ENCODE measurements at regions not wholly inside any gene's neighbourhood (a gene's known extent, or its start where the extent isn't known, plus 50 kb on each side); places are given as distances from the start of the nearest gene placed in this dataset.
"Not testable (repeated sequence)": the region's sequence is repeated elsewhere in the genome, so short reads cannot be mapped to it uniquely, and the experiment has no call there.

- POLR2A ChIA-PET: no interaction called here
- no peak for TF ChIP-seq CTCF (IDR thresholded peaks at IDR 0.05; ENCODE audit: control extremely low read depth, extremely low read depth, low read depth, missing control alignments)
- DNase-seq (ENCODE audit: extremely low spot score): no peak
- CTCF ChIA-PET: no interaction called here
Observed at GRCh38 chr2:8333177-8333831, 348.6 kb upstream of the ID2 start.

DNA sequence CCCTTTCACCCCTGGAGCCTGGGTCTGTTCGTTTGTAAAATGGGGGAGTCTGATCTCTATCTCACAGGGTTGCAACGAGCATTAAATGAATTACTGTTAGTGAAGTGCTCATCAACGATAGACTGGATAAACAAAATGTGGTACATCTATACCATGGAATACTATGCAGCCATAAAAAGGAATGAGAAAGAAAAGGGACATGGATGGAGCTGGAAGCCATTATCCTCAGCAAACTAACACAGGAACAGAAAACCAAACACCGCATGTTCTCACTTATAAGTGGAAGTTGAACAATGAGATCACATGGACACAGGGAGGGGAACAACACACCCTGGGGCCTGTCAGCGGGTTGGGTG lies 348.0 kb upstream of the ID2 start:
- POLR2A ChIA-PET; CTCF ChIA-PET; DNase-seq (ENCODE audit: extremely low spot score): not testable (repeated sequence)

GRCh38 chr2:8334866-8335325 lies 347.0 kb upstream of the ID2 start:
- CTCF ChIA-PET: interaction anchor here (1.0 kb wide), 1 partner anchor 10 kb away, joined by 4 read pairs; no protein-coding TSS in a partner anchor
- TF ChIP-seq CTCF (IDR thresholded peaks at IDR 0.05; ENCODE audit: control extremely low read depth, extremely low read depth, low read depth, missing control alignments): no peak
- no peak for DNase-seq (ENCODE audit: extremely low spot score)
- POLR2A ChIA-PET: no interaction called here

- POLR2A ChIA-PET: no interaction called here
- no peak for DNase-seq (ENCODE audit: extremely low spot score)
- no peak for TF ChIP-seq CTCF (IDR thresholded peaks at IDR 0.05; ENCODE audit: control extremely low read depth, extremely low read depth, low read depth, missing control alignments)
- CTCF ChIA-PET: no interaction called here
Observed at GRCh38 chr2:8335801-8336200, 346.1 kb upstream of the ID2 start.

DNA sequence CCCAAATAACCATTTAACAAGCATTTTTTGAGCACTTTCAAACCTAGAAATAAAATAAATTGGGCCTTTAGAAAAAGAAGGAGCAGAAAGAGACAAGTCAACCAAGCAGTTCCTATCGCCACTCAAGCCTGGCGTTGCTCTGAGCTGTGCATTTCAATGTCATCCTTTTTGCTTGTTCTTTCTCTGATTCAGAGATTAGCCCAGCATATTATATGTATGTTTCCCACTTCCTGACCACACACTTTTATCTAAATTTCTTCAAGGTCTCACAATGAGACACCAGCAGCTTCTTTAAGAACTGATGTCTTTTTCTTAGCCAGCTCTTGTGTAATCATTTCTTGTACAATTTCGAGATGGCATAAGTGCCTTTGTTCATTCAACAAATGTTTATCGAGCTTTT lies 344.5 kb upstream of the ID2 start:
- CTCF ChIA-PET: interaction anchor here (1.2 to 2.2 kb wide), 3 partner anchors 11 to 25 kb away, joined by 3 to 6 read pairs (median 4); no protein-coding TSS in a partner anchor
- TF ChIP-seq CTCF (IDR thresholded peaks at IDR 0.05; ENCODE audit: control extremely low read depth, extremely low read depth, low read depth, missing control alignments): no peak
- POLR2A ChIA-PET: no interaction called here
- no peak for DNase-seq (ENCODE audit: extremely low spot score)

DNA sequence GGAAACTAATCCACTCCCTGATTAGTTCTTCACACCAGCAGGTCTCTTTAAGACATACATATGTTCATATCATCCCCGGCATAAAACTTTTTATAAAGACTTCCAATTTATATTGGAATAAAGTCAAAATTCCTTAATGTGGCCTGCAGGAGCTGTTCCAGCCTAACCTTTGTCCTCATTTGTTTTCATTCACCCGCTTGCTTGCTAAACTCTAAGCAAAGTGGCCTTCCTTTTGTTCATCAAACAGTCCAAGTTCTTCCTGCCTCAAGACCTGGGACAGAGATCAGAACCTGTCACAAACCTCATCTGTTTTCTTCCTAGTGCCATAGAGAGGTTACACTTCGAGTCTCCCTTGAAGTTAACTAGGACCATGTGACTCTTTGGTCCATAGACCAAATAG lies 339.4 kb upstream of the ID2 start:
- CTCF ChIA-PET: no interaction called here

DNA sequence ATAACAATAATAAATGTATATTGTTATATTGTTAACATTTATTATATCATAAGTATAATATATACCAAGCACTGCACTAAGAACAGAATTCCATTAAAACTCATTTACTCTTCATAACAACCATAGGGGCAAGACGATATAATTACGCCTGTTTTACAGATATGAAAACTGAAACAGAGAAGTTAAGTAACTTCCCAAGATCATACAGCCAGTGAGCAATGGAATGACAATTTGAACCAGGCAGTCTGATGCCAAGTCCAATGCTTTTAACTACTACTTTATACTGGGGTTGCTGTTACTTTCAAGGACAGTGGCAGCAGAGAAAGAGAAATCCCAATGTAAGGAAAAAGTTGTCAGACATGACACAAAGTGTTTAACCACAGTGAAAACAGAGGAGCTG lies 338.8 kb upstream of the ID2 start:
- no peak for DNase-seq (ENCODE audit: extremely low spot score)
- ChIA-PET POLR2A (no interaction called here), CTCF (no interaction called here)
- TF ChIP-seq CTCF (IDR thresholded peaks at IDR 0.05; ENCODE audit: control extremely low read depth, extremely low read depth, low read depth, missing control alignments): no peak

More for the DNA sequence above, 339.4 kb upstream of the ID2 start:
- no peak for DNase-seq (ENCODE audit: extremely low spot score)
- POLR2A ChIA-PET: no interaction called here
- no peak for TF ChIP-seq CTCF (IDR thresholded peaks at IDR 0.05; ENCODE audit: control extremely low read depth, extremely low read depth, low read depth, missing control alignments)
